ENCODE measurements at regions not wholly inside any gene's neighbourhood (a gene's known extent, or its start where the extent isn't known, plus 50 kb on each side); places are given as distances from the start of the nearest gene placed in this dataset.
"Not testable (repeated sequence)": the region's sequence is repeated elsewhere in the genome, so short reads cannot be mapped to it uniquely, and the experiment has no call there.

GRCh38 chr5:2378976-2379375, 372.5 kb downstream of the IRX2 start:
- DNase-seq (ENCODE audit: low spot score): no peak

GRCh38 chr5:2378108-2378507, 373.4 kb downstream of the IRX2 start:
- DNase-seq (ENCODE audit: low spot score): no peak

GRCh38 chr5:2376486-2376885, 375.0 kb downstream of the IRX2 start:
- DNase-seq (ENCODE audit: low spot score): no peak

- no peak for DNase-seq (ENCODE audit: low spot score)
Measured at GRCh38 chr5:2375757-2376250, 375.7 kb downstream of the IRX2 start.

GRCh38 chr5:2375291-2375690, 376.2 kb downstream of the IRX2 start:
- DNase-seq (ENCODE audit: low spot score): no peak

GRCh38 chr5:2374703-2375102, 376.8 kb downstream of the IRX2 start:
- DNase-seq (ENCODE audit: low spot score): no peak

- no peak for DNase-seq (ENCODE audit: low spot score)
Measured at GRCh38 chr5:2373631-2374030, 377.8 kb downstream of the IRX2 start.

GRCh38 chr5:2371419-2371710, 380.1 kb downstream of the IRX2 start:
- no peak for DNase-seq (ENCODE audit: low spot score)

GRCh38 chr5:2370626-2371418, 380.7 kb downstream of the IRX2 start:
- DNase-seq (ENCODE audit: low spot score): no peak

- no peak for DNase-seq (ENCODE audit: low spot score)
Measured at GRCh38 chr5:2369178-2369577, 382.3 kb downstream of the IRX2 start.

GRCh38 chr5:2366816-2367215, 384.7 kb downstream of the IRX2 start:
- no peak for DNase-seq (ENCODE audit: low spot score)

- DNase-seq (ENCODE audit: low spot score): no peak
Measured at GRCh38 chr5:2357309-2357708, 394.2 kb downstream of the IRX2 start.

- DNase-seq (ENCODE audit: low spot score): no peak
Measured at GRCh38 chr5:2355859-2356258, 395.6 kb downstream of the IRX2 start.

GRCh38 chr5:2353871-2354440, 397.5 kb downstream of the IRX2 start:
- DNase-seq (ENCODE audit: low spot score): no peak

- no peak for DNase-seq (ENCODE audit: low spot score)
Measured at GRCh38 chr5:2353211-2353610, 398.3 kb downstream of the IRX2 start.

- no peak for DNase-seq (ENCODE audit: low spot score)
Measured at GRCh38 chr5:2352101-2352861, 399.2 kb downstream of the IRX2 start.

- DNase-seq (ENCODE audit: low spot score): not testable (repeated sequence)
Measured at GRCh38 chr5:2349768-2350167, 401.7 kb downstream of the IRX2 start.

GRCh38 chr5:2338686-2339085, 412.8 kb downstream of the IRX2 start:
- no peak for DNase-seq (ENCODE audit: low spot score)

GRCh38 chr5:2335733-2336515, 415.6 kb downstream of the IRX2 start:
- DNase-seq (ENCODE audit: low spot score): no peak

- no peak for DNase-seq (ENCODE audit: low spot score)
Measured at GRCh38 chr5:2335125-2335732, 416.2 kb downstream of the IRX2 start.

GRCh38 chr5:2334719-2335118, 416.8 kb downstream of the IRX2 start:
- DNase-seq (ENCODE audit: low spot score): no peak

GRCh38 chr5:2333291-2333690, 418.2 kb downstream of the IRX2 start:
- no peak for DNase-seq (ENCODE audit: low spot score)

Data from HuH-7.5 (cell line).